Skeletal muscle satellite cell (primary cell): ENCODE measurements at regions not wholly inside any gene's neighbourhood (a gene's known extent, or its start where the extent isn't known, plus 50 kb on each side); places are given as distances from the start of the nearest gene placed in this dataset.

ENCODE experiments used
- H3K27me3 ChIP-seq: 2 replicates; pipeline ENCODE4 v1.7.0; 2013; ENCODE audit warnings: low read length; ENCODE audit not compliant: control insufficient read depth, insufficient read depth
- H3K36me3 ChIP-seq: 2 replicates; pipeline ENCODE4 v1.7.0; 2013; ENCODE audit warnings: mild to moderate bottlenecking, control low read depth, low read length; ENCODE audit not compliant: insufficient read depth
- H3K4me1 ChIP-seq: 2 replicates; pipeline ENCODE4 v1.7.0; 2013; ENCODE audit warnings: low read length; ENCODE audit not compliant: control insufficient read depth, insufficient read depth
- H3K4me2 ChIP-seq: 2 replicates; pipeline ENCODE4 v1.7.0; 2013; ENCODE audit warnings: mild to moderate bottlenecking, low read length
- H3K4me3 ChIP-seq: 2 replicates; pipeline ENCODE4 v1.7.0; 2013; ENCODE audit warnings: low read length
- H3K9ac ChIP-seq: 2 replicates; pipeline ENCODE4 v1.7.0; 2013; ENCODE audit warnings: mild to moderate bottlenecking, low read depth, low read length, moderate library complexity
- H3K9me3 ChIP-seq: replicated peaks from 2 replicates; pipeline ENCODE4 v1.7.0; 2013; ENCODE audit warnings: mild to moderate bottlenecking, control low read depth, low read length

DNA sequence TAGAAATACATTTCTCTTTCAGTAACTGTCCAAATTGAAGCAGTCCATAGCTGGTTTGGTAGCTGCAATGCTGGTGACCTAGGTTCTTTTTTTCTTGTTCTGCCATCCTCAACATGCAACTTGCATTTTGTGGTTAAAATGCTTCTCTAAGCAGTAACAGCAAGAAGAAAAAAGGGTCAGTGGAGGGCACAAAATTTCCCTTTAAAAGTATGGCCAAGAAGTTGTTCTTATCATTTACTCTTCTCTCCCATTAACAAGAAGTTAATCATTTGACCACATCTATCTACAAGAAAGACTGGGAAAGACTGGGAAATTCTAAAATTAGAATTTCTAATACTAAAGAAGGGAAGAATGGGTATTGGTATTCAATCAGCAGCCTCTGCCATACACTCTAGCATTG lies 569.9 kb downstream of the CPS1 start:
- Histone ChIP-seq H3K36me3 (no peaks in the 10 kb centered on the region), H3K9me3 (no peaks in the 10 kb centered on the region), H3K4me3 (no peak overlapping the region), H3K4me2 (no peak overlapping the region), H3K9ac (no peak overlapping the region), H3K4me1 (no peaks in the 10 kb centered on the region), H3K27me3 (no peaks in the 10 kb centered on the region)

GRCh38 chr2:211127501-211127900 lies 571.1 kb downstream of the CPS1 start:
- no peak overlapping the region for H3K4me2 ChIP-seq
- peaks cover 7% of the 10 kb centered on the region for H3K4me1 ChIP-seq
- H3K36me3 ChIP-seq: no peaks in the 10 kb centered on the region
- no peak overlapping the region for H3K9ac ChIP-seq
- H3K27me3 ChIP-seq: no peaks in the 10 kb centered on the region
- H3K9me3 ChIP-seq: no peaks in the 10 kb centered on the region
- no peak overlapping the region for H3K4me3 ChIP-seq

GRCh38 chr2:211128287-211128686 lies 571.9 kb downstream of the CPS1 start:
- Histone ChIP-seq H3K4me2 (no peak overlapping the region), H3K9me3 (no peaks in the 10 kb centered on the region), H3K27me3 (no peaks in the 10 kb centered on the region), H3K4me1 (peaks cover 14% of the 10 kb centered on the region), H3K4me3 (no peak overlapping the region), H3K9ac (no peak overlapping the region), H3K36me3 (no peaks in the 10 kb centered on the region)

- Histone ChIP-seq H3K9me3 (no peaks in the 10 kb centered on the region), H3K36me3 (no peaks in the 10 kb centered on the region), H3K4me2 (no peak overlapping the region), H3K4me1 (peaks cover 20% of the 10 kb centered on the region), H3K27me3 (no peaks in the 10 kb centered on the region), H3K9ac (no peak overlapping the region), H3K4me3 (no peak overlapping the region)
Measured at GRCh38 chr2:211129798-211130197, 573.4 kb downstream of the CPS1 start.

- no peak overlapping the region for H3K4me2 ChIP-seq
- H3K36me3 ChIP-seq: no peaks in the 10 kb centered on the region
- no peaks in the 10 kb centered on the region for H3K27me3 ChIP-seq
- H3K9me3 ChIP-seq: no peaks in the 10 kb centered on the region
- peaks cover 20% of the 10 kb centered on the region for H3K4me1 ChIP-seq
- no peak overlapping the region for H3K9ac ChIP-seq
- no peak overlapping the region for H3K4me3 ChIP-seq
Measured at GRCh38 chr2:211132046-211132445, 575.6 kb downstream of the CPS1 start.

DNA sequence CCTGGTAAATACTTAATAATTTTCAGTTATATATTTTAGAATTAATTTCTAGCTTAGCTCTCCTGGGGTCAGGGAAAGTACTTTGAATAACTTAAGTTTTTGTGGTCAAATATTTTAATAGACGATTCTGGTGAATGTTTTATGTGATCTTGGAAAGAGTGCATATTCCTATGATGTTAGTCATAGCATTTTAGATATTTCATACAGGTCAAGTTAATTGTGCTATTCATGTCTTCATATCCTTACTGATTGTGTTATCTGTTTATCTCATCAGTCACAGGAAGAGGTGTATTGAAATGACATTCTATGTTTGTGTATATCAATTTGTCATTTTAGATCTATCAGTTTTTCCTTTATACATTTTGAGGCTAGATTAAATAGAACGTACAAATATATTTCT lies 576.2 kb downstream of the CPS1 start:
- H3K4me1 ChIP-seq: peaks cover 20% of the 10 kb centered on the region
- H3K36me3 ChIP-seq: no peaks in the 10 kb centered on the region
- H3K4me3 ChIP-seq: no peak overlapping the region
- H3K27me3 ChIP-seq: no peaks in the 10 kb centered on the region
- no peak overlapping the region for H3K4me2 ChIP-seq
- no peak overlapping the region for H3K9ac ChIP-seq
- no peaks in the 10 kb centered on the region for H3K9me3 ChIP-seq

- H3K4me1 ChIP-seq: peaks cover 20% of the 10 kb centered on the region
- no peaks in the 10 kb centered on the region for H3K9me3 ChIP-seq
- no peaks in the 10 kb centered on the region for H3K27me3 ChIP-seq
- no peak overlapping the region for H3K4me2 ChIP-seq
- no peaks in the 10 kb centered on the region for H3K36me3 ChIP-seq
- no peak overlapping the region for H3K9ac ChIP-seq
- no peak overlapping the region for H3K4me3 ChIP-seq
Measured at GRCh38 chr2:211133766-211134165, 577.4 kb downstream of the CPS1 start.

DNA sequence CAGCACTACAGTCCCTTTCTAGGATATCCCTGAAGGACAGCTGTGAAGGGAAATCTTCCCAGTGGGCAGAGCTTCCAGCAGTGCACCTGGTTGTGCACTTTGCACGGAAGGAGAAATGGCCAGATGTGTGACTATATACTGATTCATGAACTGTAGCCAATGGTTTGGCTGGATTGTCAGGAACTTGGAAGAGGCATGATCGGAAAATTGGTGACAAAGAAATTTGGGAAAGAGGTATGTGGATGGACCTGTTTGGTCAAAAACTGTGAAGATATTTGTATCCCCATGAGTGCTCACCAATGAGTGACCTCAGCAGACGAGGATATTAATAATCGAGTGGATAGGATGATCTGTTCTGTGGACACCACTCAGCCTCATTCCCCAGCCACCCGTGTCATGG lies 582.2 kb downstream of the CPS1 start:
- Histone ChIP-seq H3K27me3 (no peaks in the 10 kb centered on the region), H3K9ac (no peak overlapping the region), H3K9me3 (no peaks in the 10 kb centered on the region), H3K4me2 (no peak overlapping the region), H3K4me1 (peaks cover 16% of the 10 kb centered on the region), H3K36me3 (no peaks in the 10 kb centered on the region), H3K4me3 (no peak overlapping the region)

DNA sequence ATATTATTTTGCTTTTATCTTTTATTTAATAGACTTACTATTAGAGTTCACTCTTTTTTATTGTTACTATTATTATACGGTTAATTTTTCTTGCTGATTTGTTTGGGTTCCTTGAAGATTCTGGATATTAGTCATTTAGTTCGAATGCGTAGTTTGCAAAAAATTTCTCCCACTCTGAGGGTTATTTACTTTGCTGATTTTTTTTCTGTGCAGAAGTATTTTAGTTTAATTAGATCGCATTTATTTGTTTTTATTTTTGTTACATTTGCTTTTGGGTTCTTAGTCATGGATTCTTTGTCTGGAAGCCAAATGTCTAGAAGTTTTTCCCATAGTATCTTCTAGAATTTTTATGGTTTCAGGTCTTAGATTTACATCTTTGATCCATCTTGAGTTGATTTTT lies 585.2 kb downstream of the CPS1 start:
- Histone ChIP-seq H3K36me3 (no peaks in the 10 kb centered on the region), H3K9me3 (peaks cover 4% of the 10 kb centered on the region), H3K4me3 (no peak overlapping the region), H3K9ac (no peak overlapping the region), H3K4me2 (no peak overlapping the region), H3K4me1 (peaks cover 24% of the 10 kb centered on the region), H3K27me3 (no peaks in the 10 kb centered on the region)

DNA sequence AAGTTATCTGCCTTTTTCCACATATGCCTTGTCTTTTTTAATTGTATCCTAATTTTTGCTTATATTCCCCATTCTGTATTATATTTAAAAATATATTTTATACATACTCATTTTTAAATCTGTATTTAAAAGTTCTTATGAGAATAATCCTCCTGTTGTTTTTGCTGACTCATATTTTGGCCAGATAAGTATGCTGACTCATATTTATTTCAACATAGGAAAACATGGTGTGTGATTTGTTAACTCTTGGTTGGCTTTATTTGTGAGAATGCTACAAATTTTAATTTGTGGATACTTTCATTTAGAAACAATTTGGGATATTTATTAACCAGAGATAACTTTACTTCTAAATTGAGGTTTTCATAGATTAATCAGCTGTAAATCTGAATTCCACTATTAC lies 587.7 kb downstream of the CPS1 start:
- H3K4me3 ChIP-seq: no peak overlapping the region
- H3K27me3 ChIP-seq: no peaks in the 10 kb centered on the region
- H3K9ac ChIP-seq: no peak overlapping the region
- peak overlapping the region; percentile 14 for H3K4me2 ChIP-seq
- H3K4me1 ChIP-seq: peaks cover 24% of the 10 kb centered on the region
- peaks cover 4% of the 10 kb centered on the region for H3K9me3 ChIP-seq
- H3K36me3 ChIP-seq: no peaks in the 10 kb centered on the region

GRCh38 chr2:211144974-211145665 lies 588.7 kb downstream of the CPS1 start:
- Histone ChIP-seq H3K4me1 (peaks cover 19% of the 10 kb centered on the region), H3K36me3 (no peaks in the 10 kb centered on the region), H3K9me3 (peaks cover 4% of the 10 kb centered on the region), H3K27me3 (no peaks in the 10 kb centered on the region), H3K4me3 (no peak overlapping the region), H3K4me2 (no peak overlapping the region), H3K9ac (no peak overlapping the region)

DNA sequence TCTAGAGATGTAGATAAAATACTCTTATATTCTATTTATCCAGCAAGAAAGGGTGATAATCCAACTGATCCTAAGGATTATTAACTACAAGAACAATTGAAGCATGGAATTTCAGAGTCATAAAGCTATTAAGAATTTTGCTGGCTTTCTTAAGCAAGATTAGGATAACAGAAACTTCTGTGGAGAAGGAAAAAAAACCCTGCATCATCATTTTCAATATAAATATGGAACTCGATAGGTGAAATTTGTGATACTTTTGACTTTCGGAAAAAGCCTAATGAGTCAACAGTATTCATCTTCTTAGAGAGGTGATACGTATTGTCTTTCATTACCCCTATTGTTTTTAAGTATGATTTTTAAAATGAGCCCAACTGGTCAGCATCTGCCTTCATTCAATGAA lies 593.3 kb downstream of the CPS1 start:
- Histone ChIP-seq H3K36me3 (no peaks in the 10 kb centered on the region), H3K27me3 (no peaks in the 10 kb centered on the region), H3K9ac (no peak overlapping the region), H3K4me2 (no peak overlapping the region), H3K9me3 (no peaks in the 10 kb centered on the region), H3K4me3 (no peak overlapping the region), H3K4me1 (peaks cover 4% of the 10 kb centered on the region)
